Testis (tissue), 2 donors: ENCODE measurements at regions not wholly inside any gene's neighbourhood (a gene's known extent, or its start where the extent isn't known, plus 50 kb on each side); places are given as distances from the start of the nearest gene placed in this dataset.

ENCODE experiments used
- DNase-seq: peaks from one replicate; pipeline ENCODE4 v3.0.0-alpha.2; 2019
- H3K27ac ChIP-seq, 2 donors: fragments of 200-600 bp; sonication (generic); one replicate each; pipeline ENCODE4 v1.5.1; 2019
- H3K27me3 ChIP-seq: fragments of 200-600 bp; sonication (generic); one replicate; pipeline ENCODE4 v1.5.1; 2019
- H3K36me3 ChIP-seq: fragments of 200-600 bp; sonication (generic); one replicate; pipeline ENCODE4 v1.5.1; 2017; ENCODE audit warnings: low read depth; ENCODE audit errors: missing control alignments
- H3K4me1 ChIP-seq: fragments of 200-600 bp; sonication (generic); one replicate; pipeline ENCODE4 v1.5.1; 2019
- H3K4me3 ChIP-seq, 2 donors: fragments of 200-600 bp; sonication (generic); one replicate each; pipeline ENCODE4 v1.5.1; 2017 to 2019
- H3K9me3 ChIP-seq: fragments of 200-600 bp; sonication (generic); one replicate; pipeline ENCODE4 v1.5.1; 2017
- POLR2A ChIP-seq: fragments of 450-650 bp; IDR thresholded peaks from one replicate; pipeline ENCODE4 v1.6.1; 2017; ENCODE audit warnings: antibody characterized with exemption, mild to moderate bottlenecking, moderate library complexity
- WGBS, 2 donors: methylation state at CpG; one replicate each; pipeline ENCODE4 v1.1.5; 2018; 5-methylcytosine and 5-hydroxymethylcytosine counted together
- intact Hi-C: fragments of 100-400 bp; cut with DNase I; formaldehyde crosslinking; loops from one replicate; pipeline ENCODE4 v1.15.1; 2023; ENCODE audit warnings: low total_unique reads
- TF ChIP-seq, protein P1 (sequence below), 3 experiments: fragments of 450-650 bp in 2 of 3; fragments of 200-600 bp in 1 of 3; sonication (generic) in 1 of 3; IDR thresholded peaks; one replicate each; pipeline ENCODE4 v1.5.1; 2016 to 2019; ENCODE audit warnings: antibody characterized with exemption in 3 of 3, mild to moderate bottlenecking in 2 of 3, moderate library complexity in 1 of 3

DNA sequence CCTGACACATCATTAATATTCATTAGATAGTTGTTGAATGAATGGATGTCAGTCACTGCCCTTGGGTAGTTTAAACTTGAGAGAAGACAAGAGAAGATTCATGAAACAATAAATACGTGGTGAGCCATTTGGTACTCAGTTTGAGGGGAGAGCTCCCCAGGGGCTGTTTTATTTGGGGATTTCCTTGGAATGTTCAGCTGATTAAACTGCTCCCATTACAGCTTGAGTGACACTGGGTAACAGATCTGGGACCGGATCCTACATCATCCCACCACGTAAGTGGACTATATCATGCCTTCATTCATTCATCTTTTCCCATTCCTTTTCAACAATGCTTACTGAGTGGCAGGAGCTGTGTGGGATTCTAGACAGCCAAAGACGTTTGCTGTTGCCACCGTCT lies 162.0 kb downstream of the FAT3 start:
- Histone ChIP-seq H3K27ac (no peak overlapping the region), H3K27me3 (no peaks in the 10 kb centered on the region), H3K9me3 (no peaks in the 10 kb centered on the region), H3K36me3 (no peaks in the 10 kb centered on the region), H3K4me1 (no peaks in the 10 kb centered on the region), H3K4me3 (no peak overlapping the region)
- no peak for DNase-seq
- intact Hi-C loops = no loop called here
- 80 to 88% methylated on average over 5 of the region's 5 CpGs for WGBS, 2 donors
- TF ChIP-seq POLR2A = no peak
- TF ChIP-seq, protein P1, sequence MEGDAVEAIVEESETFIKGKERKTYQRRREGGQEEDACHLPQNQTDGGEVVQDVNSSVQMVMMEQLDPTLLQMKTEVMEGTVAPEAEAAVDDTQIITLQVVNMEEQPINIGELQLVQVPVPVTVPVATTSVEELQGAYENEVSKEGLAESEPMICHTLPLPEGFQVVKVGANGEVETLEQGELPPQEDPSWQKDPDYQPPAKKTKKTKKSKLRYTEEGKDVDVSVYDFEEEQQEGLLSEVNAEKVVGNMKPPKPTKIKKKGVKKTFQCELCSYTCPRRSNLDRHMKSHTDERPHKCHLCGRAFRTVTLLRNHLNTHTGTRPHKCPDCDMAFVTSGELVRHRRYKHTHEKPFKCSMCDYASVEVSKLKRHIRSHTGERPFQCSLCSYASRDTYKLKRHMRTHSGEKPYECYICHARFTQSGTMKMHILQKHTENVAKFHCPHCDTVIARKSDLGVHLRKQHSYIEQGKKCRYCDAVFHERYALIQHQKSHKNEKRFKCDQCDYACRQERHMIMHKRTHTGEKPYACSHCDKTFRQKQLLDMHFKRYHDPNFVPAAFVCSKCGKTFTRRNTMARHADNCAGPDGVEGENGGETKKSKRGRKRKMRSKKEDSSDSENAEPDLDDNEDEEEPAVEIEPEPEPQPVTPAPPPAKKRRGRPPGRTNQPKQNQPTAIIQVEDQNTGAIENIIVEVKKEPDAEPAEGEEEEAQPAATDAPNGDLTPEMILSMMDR (IDR thresholded peaks at IDR 0.05) = no peak

DNA sequence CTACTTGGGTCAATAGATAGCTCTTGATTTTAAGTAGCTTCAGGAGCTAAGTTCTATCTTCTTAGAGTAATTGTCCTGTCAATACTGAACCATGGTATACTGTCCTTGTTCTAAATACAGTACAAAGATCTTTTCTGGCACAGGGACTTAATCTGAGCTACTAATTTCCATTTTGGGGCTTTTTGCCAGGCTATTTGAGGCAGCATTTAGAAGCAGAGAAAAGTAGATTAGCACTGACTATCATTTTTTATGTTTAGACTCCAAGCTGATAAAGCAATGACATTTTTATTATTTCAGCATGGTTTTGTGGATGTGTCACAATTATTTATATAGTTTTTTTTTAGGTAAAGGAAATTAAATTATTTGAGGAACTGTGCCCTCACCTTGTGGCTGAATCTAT lies 163.2 kb downstream of the FAT3 start:
- no peak for DNase-seq
- intact Hi-C loops = no loop called here
- H3K4me3 ChIP-seq = no peak overlapping the region
- no peaks in the 10 kb centered on the region for H3K9me3 ChIP-seq
- no peaks in the 10 kb centered on the region for H3K4me1 ChIP-seq
- no peaks in the 10 kb centered on the region for H3K27me3 ChIP-seq
- TF ChIP-seq, protein P1 (IDR thresholded peaks at IDR 0.05) = no peak
- TF ChIP-seq POLR2A = no peak
- no peak overlapping the region for H3K27ac ChIP-seq
- no peaks in the 10 kb centered on the region for H3K36me3 ChIP-seq

DNA sequence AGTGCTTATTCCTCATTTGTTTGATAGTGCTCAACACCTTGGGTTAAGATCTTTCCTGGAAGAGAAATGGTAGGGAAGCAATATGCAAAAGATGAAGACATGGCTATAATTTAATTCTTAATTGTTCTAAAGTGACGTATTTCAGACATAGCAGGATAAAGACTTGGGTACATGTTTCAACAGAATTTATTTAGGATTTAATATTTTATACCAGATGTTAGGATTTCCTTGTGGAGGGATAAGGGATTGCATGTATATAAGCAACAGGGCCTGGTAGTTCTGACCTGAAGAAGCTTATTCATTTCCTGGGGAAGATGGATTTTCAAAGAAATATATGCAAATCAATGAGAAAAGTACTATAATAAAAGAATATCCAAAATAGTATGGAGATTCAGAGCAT lies 163.8 kb downstream of the FAT3 start:
- no peaks in the 10 kb centered on the region for H3K27me3 ChIP-seq
- no peak for DNase-seq
- intact Hi-C loops = no loop called here
- H3K27ac ChIP-seq = no peak overlapping the region
- 92 to 98% methylated on average over 1 of the region's 1 CpG for WGBS, 2 donors
- no peaks in the 10 kb centered on the region for H3K9me3 ChIP-seq
- H3K4me1 ChIP-seq = no peaks in the 10 kb centered on the region
- H3K36me3 ChIP-seq = no peaks in the 10 kb centered on the region
- TF ChIP-seq, protein P1 (IDR thresholded peaks at IDR 0.05) = peak in 2 of 3 experiments; percentile 3 to 34
- TF ChIP-seq POLR2A = no peak
- no peak overlapping the region for H3K4me3 ChIP-seq

DNA sequence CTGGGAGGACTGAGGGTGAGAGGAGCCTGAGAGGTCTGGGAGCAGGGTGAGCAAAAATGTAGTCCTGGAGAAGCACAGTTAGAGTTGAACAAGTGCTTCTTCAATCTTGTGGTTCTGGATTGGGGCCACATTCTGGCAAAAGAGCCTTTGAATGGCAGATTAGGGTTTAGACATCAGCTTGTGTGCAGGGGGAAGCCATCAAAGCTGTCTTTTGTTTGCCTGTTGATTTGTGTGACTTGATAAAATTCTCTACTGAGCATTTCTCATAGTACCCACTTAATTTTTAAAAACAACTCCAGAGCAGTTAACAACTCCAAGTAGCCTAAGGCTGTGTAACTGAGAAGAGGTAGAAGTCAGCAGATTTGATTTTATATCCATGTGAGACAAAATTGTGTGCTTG lies 166.2 kb downstream of the FAT3 start:
- Histone ChIP-seq H3K27me3 (no peaks in the 10 kb centered on the region), H3K36me3 (no peaks in the 10 kb centered on the region), H3K4me3 (no peak overlapping the region), H3K4me1 (no peaks in the 10 kb centered on the region), H3K27ac (no peak overlapping the region), H3K9me3 (no peaks in the 10 kb centered on the region)
- intact Hi-C loops = no loop called here
- TF ChIP-seq, protein P1 (IDR thresholded peaks at IDR 0.05) = no peak
- no peak for TF ChIP-seq POLR2A
- no peak for DNase-seq

DNA sequence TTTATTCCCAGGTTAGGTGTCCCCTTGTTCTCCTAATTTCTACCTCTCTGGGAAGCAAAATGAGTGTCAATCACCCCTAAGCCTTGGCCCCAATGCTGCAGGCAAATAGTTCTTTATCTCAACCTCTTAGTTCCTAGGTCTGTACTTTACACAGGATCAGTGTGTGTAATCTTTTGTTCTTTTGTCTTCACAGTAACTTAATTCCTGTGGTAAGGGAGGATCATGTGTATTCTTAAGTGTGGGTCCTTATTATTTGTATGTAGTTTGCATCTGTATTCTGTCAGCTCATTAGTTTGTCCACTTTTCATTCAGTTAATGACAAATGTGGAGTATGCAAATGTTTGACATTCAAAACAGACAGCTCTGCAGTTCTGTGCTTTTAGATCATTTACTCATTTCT lies 166.7 kb downstream of the FAT3 start:
- Histone ChIP-seq H3K4me3 (no peak overlapping the region), H3K27me3 (no peaks in the 10 kb centered on the region), H3K9me3 (no peaks in the 10 kb centered on the region), H3K4me1 (no peaks in the 10 kb centered on the region), H3K27ac (no peak overlapping the region), H3K36me3 (no peaks in the 10 kb centered on the region)
- TF ChIP-seq POLR2A = no peak
- TF ChIP-seq, protein P1 (IDR thresholded peaks at IDR 0.05) = no peak
- no peak for DNase-seq
- intact Hi-C loops = no loop called here
